Transverse colon (tissue), 4 donors: ENCODE measurements at regions not wholly inside any gene's neighbourhood (a gene's known extent, or its start where the extent isn't known, plus 50 kb on each side); places are given as distances from the start of the nearest gene placed in this dataset.

ENCODE experiments used
- DNase-seq: peaks from one replicate; pipeline ENCODE4 v3.0.0-alpha.2; 2019
- H3K27ac ChIP-seq, 4 donors: fragments of 200-600 bp; sonication (generic); 2 replicates each; pipeline ENCODE4 v1.5.1; 2016 to 2018; ENCODE audit warnings: inconsistent platforms in 4 of 4
- H3K27me3 ChIP-seq: fragments of 200-600 bp; sonication (generic); 2 replicates; pipeline ENCODE4 v1.5.1; 2017; ENCODE audit warnings: inconsistent platforms
- H3K36me3 ChIP-seq, 4 donors: fragments of 200-600 bp; sonication (generic); 2 replicates each; pipeline ENCODE4 v1.5.1; 2017 to 2019; ENCODE audit warnings: inconsistent platforms in 4 of 4
- H3K4me1 ChIP-seq, 4 donors: fragments of 200-600 bp; sonication (generic); 2 replicates each; pipeline ENCODE4 v1.5.1; 2017 to 2020; ENCODE audit warnings: inconsistent platforms in 4 of 4
- H3K4me3 ChIP-seq, 4 donors: fragments of 200-600 bp; sonication (generic); 1 replicate in 1 of 4; 2 replicates in 3 of 4; pipeline versions ENCODE4 v1.5.1 to v1.6.1; 2017 to 2019; ENCODE audit warnings: inconsistent platforms in 4 of 4
- H3K9me3 ChIP-seq, 2 donors: fragments of 200-600 bp; sonication (generic); 2 replicates each; pipeline ENCODE4 v1.5.1; 2017 to 2019; ENCODE audit warnings: inconsistent platforms in 2 of 2
- CTCF ChIP-seq, 5 experiments: fragments of 200-600 bp in 3 of 5; fragments of 450-650 bp in 2 of 5; sonication (generic) in 3 of 5; IDR thresholded peaks; 1 replicate in 2 of 5; 2 replicates in 3 of 5; pipeline ENCODE4 v1.5.1; 2016 to 2017; ENCODE audit warnings: antibody characterized with exemption in 5 of 5, inconsistent platforms in 3 of 5, mild to moderate bottlenecking in 2 of 5, moderate library complexity in 1 of 5
- EP300 ChIP-seq: sonication (generic); formaldehyde crosslinking; IDR thresholded peaks from one replicate; pipeline ENCODE4 v1.6.1; 2017; ENCODE audit warnings: antibody characterized with exemption, low read depth
- POLR2A ChIP-seq: fragments of 450-650 bp; IDR thresholded peaks from one replicate; pipeline ENCODE4 v1.6.1; 2016; ENCODE audit warnings: antibody characterized with exemption, mild to moderate bottlenecking, moderate library complexity
- POLR2AphosphoS5 ChIP-seq, 3 donors: sonication (generic); formaldehyde crosslinking; IDR thresholded peaks; one replicate each; pipeline ENCODE4 v1.6.1; 2016; ENCODE audit warnings: antibody characterized with exemption in 3 of 3
- WGBS, 2 donors: methylation state at CpG; one replicate each; pipeline ENCODE4 v1.1.5; 2018; ENCODE audit warnings: low coverage in 1 of 2; 5-methylcytosine and 5-hydroxymethylcytosine counted together
- in situ Hi-C, 4 donors: fragments of 200-750 bp; cut with MboI; loops; one replicate each; pipeline versions ENCODE4 v1.15.0 to v1.15.1; 2017; ENCODE audit warnings: low sequenced_read_pairs in 3 of 4, low pct_ligation_motif_present in 1 of 4, low pct_unique_long_range_greater_than_20kb in 1 of 4
- intact Hi-C: fragments of 100-400 bp; cut with DNase I; formaldehyde crosslinking; loops from one replicate; pipeline ENCODE4 v1.15.1; 2023; ENCODE audit warnings: low total_unique reads

- no peak for TF ChIP-seq EP300
- TF ChIP-seq POLR2A = no peak
- no peak for TF ChIP-seq CTCF (IDR thresholded peaks at IDR 0.05)
- TF ChIP-seq POLR2AphosphoS5 (IDR thresholded peaks at IDR 0.05) = no peak
- Histone ChIP-seq H3K27me3 (no peaks in the 10 kb centered on the region), H3K9me3 (no peaks in the 10 kb centered on the region), H3K36me3 (no peaks in the 10 kb centered on the region), H3K4me1 (no peaks in the 10 kb centered on the region), H3K27ac (no peak overlapping the region), H3K4me3 (no peak overlapping the region)
- intact Hi-C loops (no loop called here), in situ Hi-C loops (no loop called here)
- no peak for DNase-seq
- 61 to 62% methylated on average over 1 of the region's 1 CpG for WGBS, 2 donors
Observed at GRCh38 chr2:156691014-156691413, 254.8 kb downstream of the GPD2 start.

- in situ Hi-C loops = no loop called here
- WGBS, 2 donors = 65 to 66% methylated on average over 4 of the region's 4 CpGs
- TF ChIP-seq CTCF (IDR thresholded peaks at IDR 0.05) = no peak
- TF ChIP-seq EP300 = no peak
- no peak for TF ChIP-seq POLR2A
- no peak for TF ChIP-seq POLR2AphosphoS5 (IDR thresholded peaks at IDR 0.05)
- H3K27me3 ChIP-seq = no peaks in the 10 kb centered on the region
- H3K4me3 ChIP-seq = no peak overlapping the region
- DNase-seq = no peak
- no peaks in the 10 kb centered on the region for H3K36me3 ChIP-seq
- no peaks in the 10 kb centered on the region for H3K9me3 ChIP-seq
- no peaks in the 10 kb centered on the region for H3K4me1 ChIP-seq
- H3K27ac ChIP-seq = no peak overlapping the region
- intact Hi-C loops = no loop called here
Observed at GRCh38 chr2:156695020-156695419, 258.8 kb downstream of the GPD2 start.

GRCh38 chr2:156695595-156695994 is 259.4 kb downstream of the GPD2 start:
- H3K27ac ChIP-seq = no peak overlapping the region
- WGBS, 2 donors = 20 to 61% methylated on average over 1 to 2 of the region's 2 CpGs
- H3K27me3 ChIP-seq = no peaks in the 10 kb centered on the region
- no peak for DNase-seq
- no peaks in the 10 kb centered on the region for H3K9me3 ChIP-seq
- H3K4me3 ChIP-seq = no peak overlapping the region
- intact Hi-C loops (no loop called here), in situ Hi-C loops (no loop called here)
- TF ChIP-seq EP300 (no peak), POLR2AphosphoS5 (IDR thresholded peaks at IDR 0.05) (no peak), POLR2A (no peak), CTCF (IDR thresholded peaks at IDR 0.05) (no peak)
- H3K4me1 ChIP-seq = no peaks in the 10 kb centered on the region
- H3K36me3 ChIP-seq = no peaks in the 10 kb centered on the region

GRCh38 chr2:156697906-156698305 is 261.7 kb downstream of the GPD2 start:
- no peak for DNase-seq
- H3K4me3 ChIP-seq = no peak overlapping the region
- no peaks in the 10 kb centered on the region for H3K27me3 ChIP-seq
- no peaks in the 10 kb centered on the region for H3K4me1 ChIP-seq
- intact Hi-C loops = no loop called here
- no peak overlapping the region for H3K27ac ChIP-seq
- in situ Hi-C loops = no loop called here
- 100% methylated on average over 4 of the region's 4 CpGs; no CpG with 5 or more reads in 1 of the 2 donors for WGBS, 2 donors
- no peaks in the 10 kb centered on the region for H3K36me3 ChIP-seq
- TF ChIP-seq POLR2AphosphoS5 (IDR thresholded peaks at IDR 0.05) (no peak), POLR2A (no peak), EP300 (no peak), CTCF (IDR thresholded peaks at IDR 0.05) (no peak)
- no peaks in the 10 kb centered on the region for H3K9me3 ChIP-seq
